Progenitor cell of endocrine pancreas (in vitro differentiated cells): ENCODE measurements at regions not wholly inside any gene's neighbourhood (a gene's known extent, or its start where the extent isn't known, plus 50 kb on each side); places are given as distances from the start of the nearest gene placed in this dataset.
"Not testable (repeated sequence)": the region's sequence is repeated elsewhere in the genome, so short reads cannot be mapped to it uniquely, and the experiment has no call there.

Experiments used
- DNase-seq: peaks from one replicate; pipeline ENCODE4 v3.0.0; 2021; ENCODE audit warnings: low spot score; ENCODE audit not compliant: unreplicated experiment
- H3K27ac Mint-ChIP-seq: 2 replicates; pipeline ENCODE4 v1.8.0; 2021; ENCODE audit warnings: mild to moderate bottlenecking, moderate library complexity, mixed read lengths
- H3K27me3 Mint-ChIP-seq: 2 replicates; pipeline ENCODE4 v1.8.0; 2021; ENCODE audit warnings: mixed read lengths
- H3K36me3 Mint-ChIP-seq: 2 replicates; pipeline ENCODE4 v1.8.0; 2022; ENCODE audit warnings: mixed read lengths; ENCODE audit not compliant: insufficient read depth
- H3K4me1 Mint-ChIP-seq: 2 replicates; pipeline ENCODE4 v1.8.0; 2021; ENCODE audit warnings: low read depth, mixed read lengths
- H3K4me3 Mint-ChIP-seq: 2 replicates; pipeline ENCODE4 v1.8.0; 2021; ENCODE audit warnings: low read depth, mild to moderate bottlenecking, moderate library complexity, mixed read lengths
- H3K9me3 Mint-ChIP-seq: 2 replicates; pipeline ENCODE4 v1.8.0; 2021; ENCODE audit warnings: low read depth, mixed read lengths
- TF ChIP-seq, protein P1 (sequence below): fragments of 200-600 bp; sonication (generic); IDR thresholded peaks from one replicate; pipeline ENCODE4 v1.5.0; 2021; ENCODE audit warnings: antibody characterized with exemption, mild to moderate bottlenecking; ENCODE audit not compliant: unreplicated experiment

DNA sequence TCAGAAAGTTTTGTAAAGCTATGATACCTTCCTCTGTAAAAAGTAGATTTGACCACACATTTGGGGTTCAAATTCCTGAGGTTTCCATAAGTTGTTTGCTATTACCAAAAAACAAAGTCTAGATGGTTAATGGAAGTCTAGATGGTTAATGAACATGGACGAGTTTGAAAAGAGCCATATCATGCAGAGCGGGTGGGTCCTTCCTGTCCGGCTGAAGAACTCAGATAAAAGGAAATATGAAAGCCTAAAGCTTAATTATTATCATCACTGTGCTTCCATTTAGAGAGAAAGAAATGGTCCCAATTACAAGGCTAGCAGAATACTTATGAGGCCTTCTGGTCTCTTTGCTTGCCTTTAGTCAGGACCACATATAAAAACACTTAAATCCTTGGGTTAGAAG, 132.1 kb upstream of the SATB1 start:
- Mint-ChIP-seq H3K36me3 (no peaks in the 10 kb centered on the region), H3K4me1 (peaks cover 11% of the 10 kb centered on the region), H3K4me3 (no peak overlapping the region), H3K27me3 (peaks cover 3% of the 10 kb centered on the region), H3K9me3 (no peaks in the 10 kb centered on the region), H3K27ac (no peak overlapping the region)
- no peak for DNase-seq
- TF ChIP-seq, protein P1, sequence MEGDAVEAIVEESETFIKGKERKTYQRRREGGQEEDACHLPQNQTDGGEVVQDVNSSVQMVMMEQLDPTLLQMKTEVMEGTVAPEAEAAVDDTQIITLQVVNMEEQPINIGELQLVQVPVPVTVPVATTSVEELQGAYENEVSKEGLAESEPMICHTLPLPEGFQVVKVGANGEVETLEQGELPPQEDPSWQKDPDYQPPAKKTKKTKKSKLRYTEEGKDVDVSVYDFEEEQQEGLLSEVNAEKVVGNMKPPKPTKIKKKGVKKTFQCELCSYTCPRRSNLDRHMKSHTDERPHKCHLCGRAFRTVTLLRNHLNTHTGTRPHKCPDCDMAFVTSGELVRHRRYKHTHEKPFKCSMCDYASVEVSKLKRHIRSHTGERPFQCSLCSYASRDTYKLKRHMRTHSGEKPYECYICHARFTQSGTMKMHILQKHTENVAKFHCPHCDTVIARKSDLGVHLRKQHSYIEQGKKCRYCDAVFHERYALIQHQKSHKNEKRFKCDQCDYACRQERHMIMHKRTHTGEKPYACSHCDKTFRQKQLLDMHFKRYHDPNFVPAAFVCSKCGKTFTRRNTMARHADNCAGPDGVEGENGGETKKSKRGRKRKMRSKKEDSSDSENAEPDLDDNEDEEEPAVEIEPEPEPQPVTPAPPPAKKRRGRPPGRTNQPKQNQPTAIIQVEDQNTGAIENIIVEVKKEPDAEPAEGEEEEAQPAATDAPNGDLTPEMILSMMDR, result no peak

DNA sequence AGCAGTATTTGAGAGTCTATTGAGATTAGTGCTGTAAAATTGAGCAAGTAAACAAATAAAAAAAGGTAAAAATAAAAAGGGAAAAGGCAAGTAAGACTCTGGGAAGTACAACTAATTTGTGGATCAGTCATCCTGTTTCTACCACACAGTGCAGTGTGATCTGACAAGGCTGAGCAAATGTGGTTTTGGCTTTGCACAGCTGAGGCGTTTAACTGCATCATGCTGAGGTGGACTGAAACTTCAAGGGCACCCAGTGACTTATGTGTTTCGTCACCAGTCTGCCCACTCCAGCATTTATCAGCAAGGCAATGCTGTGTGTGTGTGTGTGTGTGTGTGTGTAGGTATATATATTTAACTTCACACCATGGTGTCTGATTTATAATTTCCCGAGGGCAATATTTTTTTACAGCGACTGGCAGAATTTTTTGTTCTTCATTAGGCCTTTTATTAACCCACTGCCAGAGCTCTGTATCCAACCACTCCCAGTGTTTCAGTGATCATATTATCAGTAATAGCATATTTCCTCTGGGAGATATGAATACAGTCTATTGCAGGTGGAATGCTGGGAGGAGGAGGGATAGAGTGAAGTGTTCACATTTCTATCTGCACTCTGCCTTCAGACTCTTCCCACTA, 131.5 kb upstream of the SATB1 start:
- Mint-ChIP-seq H3K9me3 (no peaks in the 10 kb centered on the region), H3K27me3 (peaks cover 3% of the 10 kb centered on the region), H3K4me1 (peaks cover 6% of the 10 kb centered on the region), H3K36me3 (no peaks in the 10 kb centered on the region), H3K4me3 (no peak overlapping the region), H3K27ac (no peak overlapping the region)
- no peak for DNase-seq
- TF ChIP-seq, protein P1, result no peak

DNA sequence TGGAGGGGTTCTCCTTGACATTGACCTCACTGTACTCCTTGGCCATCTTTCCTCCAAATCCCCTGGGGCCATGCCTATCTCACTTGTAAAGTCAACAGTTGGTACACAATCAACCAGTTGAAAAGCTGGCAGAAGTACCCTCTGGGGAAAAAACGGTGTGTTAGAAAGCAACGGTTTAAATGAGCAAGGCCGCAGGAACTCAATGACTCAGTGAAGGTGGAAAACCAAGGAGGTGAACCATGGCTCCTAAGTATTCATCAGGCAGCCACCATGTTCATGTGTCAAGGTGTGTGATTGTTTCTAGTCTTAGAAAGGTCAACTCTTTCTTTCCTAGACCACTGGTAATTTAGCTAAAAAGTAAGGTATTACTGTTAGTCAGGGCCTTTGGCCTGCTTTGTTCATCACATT, 130.9 kb upstream of the SATB1 start:
- no peak for DNase-seq
- TF ChIP-seq, protein P1, result no peak
- Mint-ChIP-seq H3K27me3 (peaks cover 3% of the 10 kb centered on the region), H3K4me3 (no peak overlapping the region), H3K9me3 (no peaks in the 10 kb centered on the region), H3K36me3 (no peaks in the 10 kb centered on the region), H3K4me1 (peaks cover 6% of the 10 kb centered on the region), H3K27ac (no peak overlapping the region)

DNA sequence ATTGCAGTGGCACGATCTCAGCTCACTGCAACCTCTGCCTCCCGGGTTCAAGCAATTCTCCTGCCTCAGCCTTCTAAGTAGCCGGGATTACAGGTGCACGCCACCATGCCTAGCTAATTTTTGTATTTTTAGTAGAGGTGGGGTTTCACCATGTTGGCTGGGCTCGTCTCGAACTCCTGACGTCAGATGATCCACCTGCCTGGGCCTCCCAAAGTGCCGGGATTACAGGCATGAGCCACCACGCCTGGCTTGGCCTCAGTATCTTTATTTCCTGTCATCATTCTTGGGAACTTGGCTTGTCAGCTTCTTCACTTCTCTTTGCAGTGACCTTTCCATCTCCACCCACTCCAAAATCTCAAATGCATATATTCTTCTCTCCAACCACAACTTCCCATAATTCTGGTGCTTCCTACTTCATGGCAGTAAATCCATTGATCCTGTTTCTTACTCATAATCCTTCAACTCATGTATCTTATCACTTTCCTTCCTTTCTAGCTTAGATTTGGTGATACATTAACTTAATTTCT, 127.5 kb upstream of the SATB1 start:
- not testable (repeated sequence) for H3K4me3 Mint-ChIP-seq, H3K9me3 Mint-ChIP-seq, H3K4me1 Mint-ChIP-seq, DNase-seq, H3K36me3 Mint-ChIP-seq, H3K27ac Mint-ChIP-seq, H3K27me3 Mint-ChIP-seq

DNA sequence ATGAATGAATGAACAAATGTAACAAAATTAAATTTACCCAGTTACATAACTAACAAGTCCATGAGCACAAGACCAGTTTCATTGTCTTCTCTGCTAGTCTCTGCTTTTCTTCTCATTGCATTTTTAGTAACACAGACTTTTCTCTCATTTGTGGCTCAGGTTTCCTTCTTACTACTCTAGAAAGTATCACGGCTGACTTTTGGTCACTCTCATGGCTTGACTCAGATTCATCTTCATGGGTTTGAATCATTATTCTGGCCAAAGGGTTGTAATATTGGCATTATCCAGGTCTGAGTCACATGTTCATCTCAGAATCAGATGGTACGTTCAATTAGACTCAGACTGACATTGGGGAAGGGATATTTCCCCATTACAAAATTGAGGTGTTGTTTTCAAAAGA, 121.5 kb upstream of the SATB1 start:
- Mint-ChIP-seq H3K4me1 (no peaks in the 10 kb centered on the region), H3K27ac (no peak overlapping the region), H3K36me3 (no peaks in the 10 kb centered on the region), H3K27me3 (no peaks in the 10 kb centered on the region), H3K4me3 (no peak overlapping the region), H3K9me3 (peaks cover 4% of the 10 kb centered on the region)
- no peak for DNase-seq
- TF ChIP-seq, protein P1, result no peak

DNA sequence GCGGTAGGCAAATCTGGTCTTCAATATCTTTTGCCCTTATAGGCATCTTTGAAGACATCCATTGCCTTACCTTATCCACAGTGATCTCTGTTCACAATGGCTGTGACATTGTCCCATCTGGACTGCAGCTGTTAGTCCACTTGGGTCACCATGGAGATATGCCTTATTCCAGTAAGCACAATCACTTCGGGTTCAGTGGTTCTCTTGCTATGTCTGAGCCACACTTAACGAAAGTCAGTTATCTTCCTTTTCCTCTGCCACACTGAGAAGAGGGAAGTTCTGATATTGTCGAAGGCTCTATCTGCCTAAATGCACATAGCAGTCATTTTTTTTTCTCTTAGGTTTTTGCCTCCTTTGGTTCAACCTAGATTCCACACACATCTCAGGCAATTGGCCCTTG, 119.0 kb upstream of the SATB1 start:
- no peaks in the 10 kb centered on the region for H3K4me1 Mint-ChIP-seq
- H3K36me3 Mint-ChIP-seq, result no peaks in the 10 kb centered on the region
- TF ChIP-seq, protein P1, result no peak
- no peak for DNase-seq
- H3K4me3 Mint-ChIP-seq, result no peak overlapping the region
- no peaks in the 10 kb centered on the region for H3K27me3 Mint-ChIP-seq
- no peak overlapping the region for H3K27ac Mint-ChIP-seq
- peaks cover 4% of the 10 kb centered on the region for H3K9me3 Mint-ChIP-seq
